Lower leg skin (tissue), 4 donors: ENCODE measurements at regions not wholly inside any gene's neighbourhood (a gene's known extent, or its start where the extent isn't known, plus 50 kb on each side); places are given as distances from the start of the nearest gene placed in this dataset.
A peak's percentile ranks its signal among the peaks of the same experiment; 100 is the strongest.

Experiments
- DNase-seq, 2 donors: peaks; one replicate each; pipeline ENCODE4 v3.0.0-alpha.2; 2019; ENCODE audit warnings: low spot score in 2 of 2
- H3K4me3 ChIP-seq: fragments of 200-600 bp; sonication (generic); 2 replicates; pipeline ENCODE4 v1.5.1; 2017; ENCODE audit warnings: mild to moderate bottlenecking, low read depth; ENCODE audit not compliant: poor library complexity, severe bottlenecking
- POLR2A ChIP-seq, 2 donors: fragments of 450-650 bp; IDR thresholded peaks; one replicate each; pipeline ENCODE4 v1.6.1; 2016 to 2017; ENCODE audit warnings: antibody characterized with exemption in 2 of 2, mild to moderate bottlenecking in 1 of 2, moderate library complexity in 1 of 2
- WGBS, 2 donors: methylation state at CpG; one replicate each; pipeline ENCODE4 v1.1.5; 2018; 5-methylcytosine and 5-hydroxymethylcytosine counted together
- intact Hi-C: fragments of 100-400 bp; cut with DNase I; formaldehyde crosslinking; loops from one replicate; pipeline ENCODE4 v1.15.0; 2023; ENCODE audit warnings: low total_unique reads
- TF ChIP-seq, protein P1 (sequence below), 3 donors: fragments of 450-650 bp; IDR thresholded peaks; one replicate each; pipeline ENCODE4 v1.5.1; 2016; ENCODE audit warnings: antibody characterized with exemption in 3 of 3, mild to moderate bottlenecking in 3 of 3, moderate library complexity in 2 of 3

DNA sequence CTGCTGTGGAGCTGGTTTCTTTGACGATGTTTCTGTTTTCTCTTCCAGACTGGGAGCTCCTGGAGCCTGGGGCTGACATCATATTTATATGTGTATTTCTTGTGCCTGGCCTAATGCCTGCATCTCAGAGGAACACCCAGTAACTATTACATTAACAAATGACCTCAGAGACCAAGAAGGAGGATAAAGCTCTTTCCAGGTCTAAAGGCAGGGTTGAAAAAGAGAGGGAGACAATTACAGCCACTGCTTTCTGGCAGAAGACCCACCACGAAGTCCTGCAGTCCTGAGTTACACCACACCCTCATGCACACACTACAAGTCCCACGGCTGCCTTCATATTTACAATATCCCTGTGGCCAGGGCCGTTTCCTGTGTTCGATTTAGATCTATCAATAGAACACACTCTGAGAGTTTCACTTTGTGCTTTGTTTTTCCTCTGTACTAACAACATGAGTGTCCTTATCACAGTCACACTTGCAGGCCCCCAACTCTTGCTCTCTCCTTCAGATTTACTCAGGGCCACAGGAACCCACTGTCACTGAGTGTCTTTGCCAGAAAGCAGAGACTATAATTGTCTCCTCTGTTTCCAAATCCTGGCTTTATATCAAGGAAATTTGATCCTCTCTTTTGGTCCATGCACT lies 535.5 kb downstream of the MID1IP1 start:
- intact Hi-C loops: no loop called here
- no peak overlapping the region for H3K4me3 ChIP-seq
- peak in 1 of 2 donors; percentile 21 for DNase-seq
- TF ChIP-seq, protein P1, sequence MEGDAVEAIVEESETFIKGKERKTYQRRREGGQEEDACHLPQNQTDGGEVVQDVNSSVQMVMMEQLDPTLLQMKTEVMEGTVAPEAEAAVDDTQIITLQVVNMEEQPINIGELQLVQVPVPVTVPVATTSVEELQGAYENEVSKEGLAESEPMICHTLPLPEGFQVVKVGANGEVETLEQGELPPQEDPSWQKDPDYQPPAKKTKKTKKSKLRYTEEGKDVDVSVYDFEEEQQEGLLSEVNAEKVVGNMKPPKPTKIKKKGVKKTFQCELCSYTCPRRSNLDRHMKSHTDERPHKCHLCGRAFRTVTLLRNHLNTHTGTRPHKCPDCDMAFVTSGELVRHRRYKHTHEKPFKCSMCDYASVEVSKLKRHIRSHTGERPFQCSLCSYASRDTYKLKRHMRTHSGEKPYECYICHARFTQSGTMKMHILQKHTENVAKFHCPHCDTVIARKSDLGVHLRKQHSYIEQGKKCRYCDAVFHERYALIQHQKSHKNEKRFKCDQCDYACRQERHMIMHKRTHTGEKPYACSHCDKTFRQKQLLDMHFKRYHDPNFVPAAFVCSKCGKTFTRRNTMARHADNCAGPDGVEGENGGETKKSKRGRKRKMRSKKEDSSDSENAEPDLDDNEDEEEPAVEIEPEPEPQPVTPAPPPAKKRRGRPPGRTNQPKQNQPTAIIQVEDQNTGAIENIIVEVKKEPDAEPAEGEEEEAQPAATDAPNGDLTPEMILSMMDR (IDR thresholded peaks at IDR 0.05): no peak
- no peak for TF ChIP-seq POLR2A (IDR thresholded peaks at IDR 0.05)
- 5 to 43% methylated on average over 5 of the region's 5 CpGs for WGBS, 2 donors

DNA sequence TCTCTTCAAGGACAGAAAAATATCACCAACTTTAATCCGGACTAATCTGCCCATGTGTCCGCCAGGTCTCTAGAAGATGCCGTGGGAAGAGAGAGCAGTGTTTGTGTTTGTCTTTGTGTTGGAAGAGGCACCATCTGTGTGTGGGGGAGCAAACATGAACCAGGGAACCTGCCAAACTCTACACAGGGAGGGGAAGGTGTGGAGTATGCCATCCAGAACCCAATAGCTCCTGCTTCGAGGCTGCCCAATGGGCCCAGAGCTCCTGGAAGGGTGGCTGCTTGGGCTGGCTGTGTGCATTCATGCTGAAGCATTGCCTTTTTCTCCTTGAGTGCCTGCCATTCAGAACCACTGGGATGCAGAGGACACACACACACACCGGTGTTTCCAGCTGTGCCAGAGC lies 536.2 kb downstream of the MID1IP1 start:
- TF ChIP-seq POLR2A (IDR thresholded peaks at IDR 0.05): no peak
- TF ChIP-seq, protein P1 (IDR thresholded peaks at IDR 0.05): no peak
- no peak overlapping the region for H3K4me3 ChIP-seq
- no peak for DNase-seq
- intact Hi-C loops: no loop called here
- WGBS, 2 donors: 57 to 72% methylated on average over 4 to 5 of the region's 5 CpGs

GRCh38 chrX:39338583-39338982 lies 537.3 kb downstream of the MID1IP1 start:
- TF ChIP-seq, protein P1 (IDR thresholded peaks at IDR 0.05): no peak
- TF ChIP-seq POLR2A (IDR thresholded peaks at IDR 0.05): no peak
- H3K4me3 ChIP-seq: no peak overlapping the region
- 81 to 97% methylated on average over 2 of the region's 2 CpGs for WGBS, 2 donors
- no peak for DNase-seq
- intact Hi-C loops: no loop called here

DNA sequence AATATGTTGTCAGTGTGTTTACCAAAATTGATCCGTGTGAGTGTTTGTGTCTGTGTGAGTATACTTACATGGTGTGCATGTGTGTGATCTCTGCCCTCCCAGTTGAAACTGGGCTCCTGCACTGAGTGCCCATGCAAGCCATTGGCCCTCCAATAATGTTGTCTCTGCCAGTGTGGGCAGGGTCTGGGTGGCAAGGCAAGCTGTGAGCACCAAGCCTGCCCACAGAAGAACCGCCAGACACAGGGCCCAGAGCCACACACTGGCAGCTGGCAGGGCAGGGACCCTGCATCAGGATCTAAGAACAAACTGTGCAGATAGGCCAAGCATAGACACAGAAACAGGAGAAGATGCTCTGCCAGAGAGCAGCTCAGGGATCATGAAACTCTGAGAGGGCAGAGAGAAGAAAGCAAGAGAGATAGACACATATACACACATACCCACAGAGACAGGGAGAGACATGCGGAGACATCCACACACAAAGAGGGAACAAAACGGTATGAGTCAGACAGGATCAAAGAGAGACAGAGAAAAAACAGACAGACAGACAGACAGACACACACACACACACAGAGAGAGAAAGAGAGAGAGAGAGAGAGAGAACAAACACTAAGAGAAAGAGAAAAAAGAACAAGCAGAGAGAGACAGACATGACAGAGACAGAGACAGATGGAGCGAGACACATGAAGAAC lies 555.0 kb downstream of the MID1IP1 start:
- TF ChIP-seq, protein P1 (IDR thresholded peaks at IDR 0.05): no peak
- TF ChIP-seq POLR2A (IDR thresholded peaks at IDR 0.05): no peak
- WGBS, 2 donors: 81 to 97% methylated on average over 4 of the region's 5 CpGs
- intact Hi-C loops: no loop called here
- DNase-seq: no peak
- H3K4me3 ChIP-seq: no peak overlapping the region

- no peak for TF ChIP-seq POLR2A (IDR thresholded peaks at IDR 0.05)
- TF ChIP-seq, protein P1 (IDR thresholded peaks at IDR 0.05): no peak
- no peak for DNase-seq
- H3K4me3 ChIP-seq: no peak overlapping the region
- WGBS, 2 donors: 66 to 75% methylated on average over 1 of the region's 1 CpG
- intact Hi-C loops: no loop called here
Observed at GRCh38 chrX:39360101-39360500, 558.8 kb downstream of the MID1IP1 start.
